GM13976 (cell line): ENCODE measurements at regions not wholly inside any gene's neighbourhood (a gene's known extent, or its start where the extent isn't known, plus 50 kb on each side); places are given as distances from the start of the nearest gene placed in this dataset.

Experiments
- DNase-seq: peaks from one replicate; pipeline ENCODE4 v3.0.0; 2012; ENCODE audit warnings: low spot score
- CTCF ChIP-seq: IDR thresholded peaks from 2 replicates; pipeline ENCODE4 v1.5.1; 2012; ENCODE audit warnings: borderline replicate concordance, mild to moderate bottlenecking; ENCODE audit not compliant: insufficient read depth; ENCODE audit errors: extremely low read depth, missing control alignments, control extremely low read depth
- in situ Hi-C: fragments of 300-500 bp; cut with MboI; formaldehyde crosslinking; loops from one replicate; pipeline ENCODE4 v1.12.0; 2022; ENCODE audit warnings: low sequenced_read_pairs, mixed read lengths, inconsistent platforms; ENCODE audit not compliant: unreplicated experiment

GRCh38 chr2:133806564-133806963 lies 238.3 kb upstream of the NCKAP5 start:
- no peak for DNase-seq
- in situ Hi-C loops, result no loop called here
- TF ChIP-seq CTCF, result no peak

- no peak for TF ChIP-seq CTCF
- in situ Hi-C loops, result no loop called here
- no peak for DNase-seq
Measured at GRCh38 chr2:133809485-133809884, 241.2 kb upstream of the NCKAP5 start.

GRCh38 chr2:133810559-133810958 lies 242.3 kb upstream of the NCKAP5 start:
- DNase-seq, result no peak
- in situ Hi-C loops, result no loop called here
- no peak for TF ChIP-seq CTCF

GRCh38 chr2:133811409-133812125 lies 243.3 kb upstream of the NCKAP5 start:
- in situ Hi-C loops, result no loop called here
- TF ChIP-seq CTCF, result no peak
- no peak for DNase-seq

GRCh38 chr2:133812826-133813617 lies 244.8 kb upstream of the NCKAP5 start:
- TF ChIP-seq CTCF, result no peak
- no peak for DNase-seq
- in situ Hi-C loops, result no loop called here

GRCh38 chr2:133814890-133815289 lies 246.6 kb upstream of the NCKAP5 start:
- TF ChIP-seq CTCF, result no peak
- in situ Hi-C loops, result no loop called here
- no peak for DNase-seq
